GM12891 (cell line): ENCODE measurements at regions not wholly inside any gene's neighbourhood (a gene's known extent, or its start where the extent isn't known, plus 50 kb on each side); places are given as distances from the start of the nearest gene placed in this dataset.

ENCODE experiments used
- POLR2A ChIP-seq: IDR thresholded peaks from 2 replicates; pipeline ENCODE4 v1.6.1; 2011; ENCODE audit warnings: low read depth, low read length, control low read depth
- POLR2AphosphoS5 ChIP-seq: IDR thresholded peaks from 2 replicates; pipeline ENCODE4 v1.6.1; 2011; ENCODE audit warnings: low read depth, low read length, control low read depth
- POU2F2 ChIP-seq: IDR thresholded peaks from 2 replicates; pipeline ENCODE4 v1.6.1; 2011; ENCODE audit warnings: low read depth, mild to moderate bottlenecking, control low read depth, low read length, moderate library complexity
- SPI1 ChIP-seq: IDR thresholded peaks from 2 replicates; pipeline ENCODE4 v1.6.1; 2011; ENCODE audit warnings: low read depth, low read length, control low read depth
- TAF1 ChIP-seq: IDR thresholded peaks from 2 replicates; pipeline ENCODE4 v1.6.1; 2011; ENCODE audit warnings: low read depth, low read length, control low read depth

GRCh38 chr13:108077284-108077683 lies 138.1 kb downstream of the LIG4 start:
- TF ChIP-seq POLR2AphosphoS5 = no peak
- no peak for TF ChIP-seq TAF1
- TF ChIP-seq SPI1 = no peak
- no peak for TF ChIP-seq POLR2A
- no peak for TF ChIP-seq POU2F2
